Stimulated activated CD4-positive, alpha-beta T cell treated with anti-CD3 and anti-CD28 coated beads, Interleukin-1b, Interleukin-23, amount 100 ng/mL, for 48 hours (primary cell): ENCODE measurements at regions not wholly inside any gene's neighbourhood (a gene's known extent, or its start where the extent isn't known, plus 50 kb on each side); places are given as distances from the start of the nearest gene placed in this dataset.
"Not testable (repeated sequence)": the region's sequence is repeated elsewhere in the genome, so short reads cannot be mapped to it uniquely, and the experiment has no call there.

Experiments
- DNase-seq: peaks from one replicate; pipeline ENCODE4 v3.0.0-alpha.2; 2020

DNA sequence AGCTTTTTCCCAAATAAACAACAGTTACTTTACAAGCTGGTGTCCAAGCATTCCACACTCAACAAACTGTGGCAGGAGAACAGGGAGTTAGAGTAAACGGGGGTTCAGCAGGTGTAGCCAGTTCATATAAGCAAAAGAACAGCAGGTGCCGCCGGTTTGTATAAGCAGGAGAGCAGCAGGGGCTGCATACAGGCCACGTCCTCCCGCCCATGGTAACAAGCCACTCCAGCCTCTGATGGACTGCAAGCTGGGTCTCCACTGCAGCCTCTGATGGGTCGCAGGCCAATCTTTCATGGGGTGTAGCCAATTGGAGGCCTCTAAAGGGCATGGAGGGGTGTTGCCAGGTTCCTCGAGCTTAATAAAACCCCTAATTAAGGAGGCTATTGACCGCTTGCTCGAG is 189.3 kb downstream of the ANKRD30B start:
- DNase-seq, result no peak

DNA sequence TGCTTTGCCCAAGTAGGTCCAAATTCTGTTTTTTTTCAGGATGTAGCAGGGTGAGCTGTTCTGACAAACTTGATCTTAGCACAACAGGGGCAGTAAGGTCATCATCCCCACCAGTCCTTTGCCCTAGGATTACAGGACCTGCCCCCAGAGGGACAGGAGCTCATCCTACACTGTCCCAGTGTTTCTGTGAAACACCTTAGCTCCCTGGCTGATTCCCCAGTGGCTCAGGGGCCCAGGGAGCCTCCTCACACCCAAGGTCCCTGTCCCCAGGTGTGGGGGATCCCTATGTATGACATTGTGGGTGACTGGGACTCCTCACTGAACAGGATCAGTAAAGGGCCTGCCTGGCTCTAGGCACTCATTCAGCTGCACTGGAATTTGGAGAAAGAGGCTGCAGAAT is 191.2 kb downstream of the ANKRD30B start:
- DNase-seq, result no peak

DNA sequence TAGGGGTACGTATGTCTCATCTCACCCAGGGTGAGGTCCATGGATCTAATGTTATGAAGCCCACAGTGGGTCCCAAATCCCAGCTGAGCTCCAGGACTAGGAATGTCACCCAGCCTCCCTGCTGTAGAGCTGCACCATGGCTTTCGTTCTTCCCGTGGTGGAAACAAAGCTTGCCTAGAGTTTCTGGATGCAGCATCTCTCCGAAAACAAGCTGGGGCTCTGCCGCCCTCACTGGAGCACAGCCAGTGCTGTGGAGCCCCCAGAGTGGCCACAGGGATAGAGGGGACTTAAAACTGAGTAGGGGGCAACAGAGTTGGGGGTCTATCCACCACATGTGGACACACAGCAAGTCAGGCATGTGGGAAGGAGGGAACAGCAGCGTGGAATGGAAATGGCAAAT is 192.1 kb downstream of the ANKRD30B start:
- DNase-seq, result not testable (repeated sequence)

DNA sequence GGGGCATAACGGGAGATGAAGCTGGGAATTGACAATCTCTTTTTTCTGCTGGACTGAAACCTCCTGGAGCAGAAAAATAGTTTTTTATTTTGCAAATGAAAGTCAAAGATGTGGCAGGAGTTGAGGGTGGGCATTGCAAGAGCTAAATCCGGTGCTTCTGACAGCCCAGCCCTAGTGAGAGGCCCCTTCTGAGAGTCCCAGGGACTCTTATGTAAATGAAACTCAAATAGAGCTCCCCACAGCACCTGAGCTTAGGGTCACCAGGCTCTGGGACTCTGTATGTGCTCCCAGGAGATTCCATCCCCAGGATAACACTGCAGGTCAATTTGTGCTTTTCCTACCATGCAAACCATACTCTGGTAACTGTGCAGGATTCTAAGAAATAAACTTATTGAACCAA is 192.8 kb downstream of the ANKRD30B start:
- DNase-seq, result no peak

DNA sequence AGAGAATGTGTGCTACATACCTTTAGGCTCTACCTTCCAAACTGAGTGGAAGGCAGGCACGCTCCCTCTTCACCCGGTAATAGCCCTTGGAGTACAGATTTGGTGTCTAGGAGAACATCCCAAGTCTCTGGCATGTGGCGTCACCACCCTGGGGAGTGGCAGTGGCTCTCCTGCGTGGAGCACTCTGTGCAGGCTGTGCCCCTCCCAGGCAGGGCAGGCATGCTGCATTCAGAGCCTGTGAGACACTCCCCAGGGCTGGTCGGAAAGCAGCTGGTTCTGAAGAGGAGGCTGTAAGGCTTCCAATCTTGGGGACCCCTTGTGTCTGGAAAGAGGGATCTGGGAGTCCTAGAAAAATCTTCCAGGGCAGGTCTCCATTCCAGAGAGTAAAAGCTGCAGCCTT is 193.3 kb downstream of the ANKRD30B start:
- DNase-seq, result no peak

DNA sequence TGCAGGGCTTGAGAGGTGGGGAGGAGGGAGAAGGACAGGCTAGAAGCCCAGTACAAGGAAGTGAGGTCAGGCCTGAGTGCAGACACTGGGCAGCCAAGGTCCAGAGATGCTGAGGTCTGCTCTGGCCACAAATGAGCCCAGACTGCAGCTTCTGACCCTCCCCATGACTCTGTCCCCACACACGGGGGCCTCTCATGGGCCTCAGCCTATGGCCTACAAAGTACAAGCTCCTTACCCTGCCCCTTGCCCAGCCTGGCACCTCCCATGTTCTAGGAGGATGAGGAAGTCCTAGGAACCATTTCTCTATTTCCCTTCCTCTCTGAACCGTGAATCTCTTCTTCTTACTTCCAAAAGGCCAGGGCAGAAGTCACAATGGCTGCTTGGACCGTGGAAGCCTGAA is 193.8 kb downstream of the ANKRD30B start:
- DNase-seq, result no peak

DNA sequence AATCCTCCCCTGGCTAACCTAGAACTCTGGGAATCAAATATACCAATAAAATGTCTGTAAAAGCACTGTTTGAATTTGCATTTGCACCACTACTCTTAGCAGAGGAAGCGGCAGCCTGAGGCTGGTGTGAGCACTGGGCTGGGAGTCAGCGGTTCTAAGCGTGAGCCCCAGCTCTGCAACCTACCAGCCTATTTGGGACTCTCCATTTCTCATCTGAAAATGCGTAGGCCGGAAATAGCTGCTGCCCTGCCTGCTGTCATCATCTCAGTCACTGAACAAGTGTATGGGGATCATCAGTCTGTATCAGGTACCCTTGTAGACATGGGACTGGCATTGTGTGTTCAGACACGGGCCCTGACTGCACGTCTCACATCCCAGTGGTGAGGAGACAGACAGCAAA is 194.3 kb downstream of the ANKRD30B start:
- no peak for DNase-seq

DNA sequence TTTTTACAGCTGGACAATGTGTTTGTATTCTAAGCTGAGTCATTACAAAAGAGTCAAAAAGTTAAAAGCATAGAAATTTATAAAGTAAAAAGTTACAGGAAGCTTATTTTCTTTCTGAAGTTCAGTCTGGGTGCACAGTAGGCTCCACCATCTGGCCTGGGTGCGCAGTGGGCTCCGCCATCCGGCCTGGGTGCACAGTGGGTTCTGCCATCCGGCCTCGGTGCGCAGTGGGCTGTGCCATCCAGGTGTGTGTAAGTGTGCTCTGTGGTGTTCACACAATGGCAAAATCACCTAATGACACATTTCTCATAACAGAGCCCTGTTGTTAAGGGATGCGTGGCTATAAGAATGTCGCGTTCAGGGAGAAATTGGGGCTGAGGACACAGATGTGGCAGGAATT is 195.5 kb downstream of the ANKRD30B start:
- no peak for DNase-seq

DNA sequence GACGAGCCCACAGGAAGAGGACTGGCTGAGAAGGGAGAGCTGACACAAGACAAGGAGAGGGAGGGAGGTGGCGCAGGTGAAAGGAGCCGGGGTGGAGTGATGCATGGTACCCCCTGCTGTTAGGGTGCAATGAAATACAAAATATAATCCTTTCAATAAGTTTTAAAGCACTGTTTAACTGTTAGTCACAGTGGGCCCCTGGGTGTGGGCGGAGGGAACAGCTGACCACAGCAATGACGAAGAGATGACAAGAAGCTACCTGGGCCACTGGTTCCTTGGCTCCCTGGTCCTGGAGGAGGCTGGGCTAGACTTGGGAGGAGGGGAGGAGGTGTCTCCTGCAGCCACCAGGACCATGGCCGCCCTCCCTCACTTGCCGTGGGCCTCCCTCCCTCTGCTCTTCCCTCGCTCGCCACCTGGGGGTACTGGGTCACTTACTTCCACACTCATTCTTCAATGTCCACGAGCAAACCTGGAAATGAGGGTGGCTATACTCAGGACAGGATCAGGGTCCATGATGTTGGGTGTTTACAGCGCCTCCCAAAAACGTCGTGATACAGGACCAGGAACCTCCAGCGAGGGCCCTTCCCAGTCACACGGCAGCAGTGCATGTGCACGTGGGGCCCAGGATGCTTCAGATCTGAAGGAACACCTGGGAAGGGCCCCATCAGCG is 196.1 kb downstream of the ANKRD30B start:
- no peak for DNase-seq

DNA sequence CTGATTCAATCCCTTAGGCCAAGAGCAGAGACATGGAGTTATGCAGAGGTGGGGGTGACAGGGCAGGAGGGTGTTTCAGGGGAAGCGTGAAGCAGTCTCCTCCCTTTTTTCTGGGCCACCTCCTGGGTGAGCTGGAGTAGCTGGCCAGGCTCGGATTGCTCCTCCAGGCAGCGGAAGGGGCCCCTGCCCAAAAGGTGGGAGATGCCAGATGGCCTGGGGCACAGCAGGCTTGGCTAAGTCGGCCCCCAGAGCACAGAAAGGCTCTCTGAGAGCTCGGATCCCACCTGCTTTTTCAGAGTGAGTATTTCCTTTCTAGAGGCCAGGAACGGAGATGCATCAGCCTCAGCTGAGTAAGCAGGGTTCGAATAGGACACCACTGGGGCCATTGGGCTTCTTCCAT is 196.9 kb downstream of the ANKRD30B start:
- no peak for DNase-seq

DNA sequence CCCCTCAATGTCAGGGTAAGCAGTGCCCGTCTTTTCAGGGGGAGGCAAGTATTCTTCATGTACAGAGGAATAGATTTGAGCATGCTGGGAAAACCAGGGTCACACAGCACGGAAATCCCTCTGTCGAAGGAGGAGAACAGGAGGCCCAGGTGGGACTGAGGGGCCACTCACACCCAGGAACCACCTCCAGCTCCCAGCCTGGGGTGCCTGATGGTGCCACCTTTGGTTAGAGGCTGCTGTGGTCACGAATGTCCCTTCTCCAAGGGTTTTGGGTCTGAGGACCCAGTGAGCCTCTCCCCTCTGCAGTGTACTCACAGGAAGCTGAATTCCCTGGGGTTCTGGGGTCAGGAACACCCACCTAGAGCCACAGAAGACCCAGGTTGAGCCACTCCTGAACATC is 197.3 kb downstream of the ANKRD30B start:
- no peak for DNase-seq

DNA sequence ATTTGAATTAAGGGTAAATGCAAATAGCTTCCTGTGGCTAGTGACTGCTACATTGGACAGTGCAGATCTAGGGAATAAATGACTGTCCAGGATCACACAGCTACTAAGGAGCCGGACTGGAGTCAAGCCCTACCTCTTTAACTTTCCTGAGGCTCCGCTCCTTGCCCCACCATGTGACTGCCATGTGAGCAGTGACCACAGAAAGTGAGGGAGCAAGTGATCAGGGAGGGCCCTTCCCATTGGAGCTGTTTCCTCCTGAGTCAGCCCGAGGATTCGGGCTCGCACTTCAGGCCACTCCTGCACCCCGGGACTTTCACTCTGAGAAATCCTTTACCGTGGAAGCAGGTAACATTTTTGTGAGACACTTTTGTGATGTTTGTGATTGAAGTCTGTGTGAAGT is 198.0 kb downstream of the ANKRD30B start:
- no peak for DNase-seq

DNA sequence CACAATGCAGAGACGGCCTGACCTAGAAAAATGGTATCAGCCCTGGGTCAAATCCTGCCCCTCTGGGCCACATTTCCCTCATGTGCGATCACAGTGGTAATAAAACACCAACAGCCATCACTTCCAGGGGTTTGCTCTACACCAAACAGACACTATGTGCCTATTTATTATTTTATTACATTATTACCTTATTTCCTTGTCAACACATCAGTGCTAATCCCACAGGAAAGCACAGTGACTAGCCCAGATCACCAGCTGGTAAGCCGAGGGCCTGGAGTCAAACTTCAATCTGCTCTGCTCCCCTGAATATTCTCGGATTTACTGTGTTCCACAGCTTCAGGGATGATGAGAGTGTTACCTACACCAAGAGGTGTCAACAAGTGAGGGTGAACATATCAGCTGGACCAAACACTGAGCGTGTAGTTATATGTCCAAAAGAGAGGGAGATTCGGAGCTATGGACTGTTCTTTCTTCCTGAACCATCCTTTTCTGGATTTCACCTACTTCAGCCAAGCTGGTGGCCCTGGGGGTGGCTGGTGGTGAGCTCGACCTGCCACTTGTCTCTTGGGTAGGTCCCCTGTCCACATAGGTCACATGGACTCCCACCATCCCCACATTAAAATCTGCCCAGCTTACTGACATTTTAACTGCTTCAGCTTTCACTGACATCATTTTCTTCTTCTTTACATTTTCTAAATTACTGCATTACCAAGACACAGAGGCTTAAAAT is 198.9 kb downstream of the ANKRD30B start:
- DNase-seq, result not testable (repeated sequence)

DNA sequence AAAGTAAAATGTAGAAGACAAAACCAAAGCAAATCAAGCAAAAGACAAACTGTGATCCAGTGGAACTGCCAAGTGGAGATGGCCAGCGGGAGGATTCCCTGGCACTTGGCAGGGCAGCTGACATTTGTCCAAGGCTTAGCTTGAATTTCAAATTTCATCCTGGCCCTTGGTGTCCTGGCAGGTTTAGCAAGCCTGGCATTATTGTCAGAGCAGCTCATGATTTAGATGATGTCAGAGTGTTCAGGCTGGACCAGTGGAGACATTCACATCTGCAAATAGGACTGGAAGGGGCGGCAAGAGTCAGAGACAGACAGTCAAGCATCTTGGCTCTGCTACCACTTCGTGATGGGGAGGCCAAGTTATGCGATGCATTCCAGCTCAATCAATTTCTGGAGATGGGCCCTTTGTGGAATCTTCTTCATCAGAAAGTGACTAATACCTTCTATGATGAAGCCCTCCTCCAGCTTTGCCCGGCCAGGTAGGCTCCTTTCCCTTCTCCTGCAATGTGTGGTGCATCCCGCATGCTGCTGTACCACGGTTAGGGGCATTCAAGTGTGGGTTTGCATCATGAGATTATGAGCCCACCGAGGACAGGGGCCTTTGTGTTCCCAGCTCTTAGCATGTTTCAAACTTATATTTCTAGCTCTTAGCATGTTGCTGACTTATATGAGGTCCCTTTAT is 199.7 kb downstream of the ANKRD30B start:
- no peak for DNase-seq

DNA sequence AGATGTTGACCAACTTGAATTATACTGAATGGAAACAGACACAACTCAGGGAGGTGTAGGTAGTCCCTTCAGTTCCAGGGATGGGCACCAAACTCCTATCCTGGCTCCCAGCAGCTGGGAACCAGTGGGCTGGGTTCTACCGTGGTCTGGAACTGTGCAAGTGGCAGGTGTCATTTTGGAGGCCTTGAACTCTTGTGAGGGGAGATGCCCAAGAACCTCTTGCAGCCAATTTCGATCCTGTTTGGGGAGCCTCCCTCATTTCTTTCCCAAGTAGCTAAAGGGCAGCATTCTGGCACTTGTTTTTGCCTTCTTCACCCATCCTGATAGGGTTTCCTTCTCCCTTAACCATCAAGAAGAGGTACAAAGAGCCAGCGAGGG is 200.2 kb downstream of the ANKRD30B start:
- DNase-seq, result no peak

DNA sequence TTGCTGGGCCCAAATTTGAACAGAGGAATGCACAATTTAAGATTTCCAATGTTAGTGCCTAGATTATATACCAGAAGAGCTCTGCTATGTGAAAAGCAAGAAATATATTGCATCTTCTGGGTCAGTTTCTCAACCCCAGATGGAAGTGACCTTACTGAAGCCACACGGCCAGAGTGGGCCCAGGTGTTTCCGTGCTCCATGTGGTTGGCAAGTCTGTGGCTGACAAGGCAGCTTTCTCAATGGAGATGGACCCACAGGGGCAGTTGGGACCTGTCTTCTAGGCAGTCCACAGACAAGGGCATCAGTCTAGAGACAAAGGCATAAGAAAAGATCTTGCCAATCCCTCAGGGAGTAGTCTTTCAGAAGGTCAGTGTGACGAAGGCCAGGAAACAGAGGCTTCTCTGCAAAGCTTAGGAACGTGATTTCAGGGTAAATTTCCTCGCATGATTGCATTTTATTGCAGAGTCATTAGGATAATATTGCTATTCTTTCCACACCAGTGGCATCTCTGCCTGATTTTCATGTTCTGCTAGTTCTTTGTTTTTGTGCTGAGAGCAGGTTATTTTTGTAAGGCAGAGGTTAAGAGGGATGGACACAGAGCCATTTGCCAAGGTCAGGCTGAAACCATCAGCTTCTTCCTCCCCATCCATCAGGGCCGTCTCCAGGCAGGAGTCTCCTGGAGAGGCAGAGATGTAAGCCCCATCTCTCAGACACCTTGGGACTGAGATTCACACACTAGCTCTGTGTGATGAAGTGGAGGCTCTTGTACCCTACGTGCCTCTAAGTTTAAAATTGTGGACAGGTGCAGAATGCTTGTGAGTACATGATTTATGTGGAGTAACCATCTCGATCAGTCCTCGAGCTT is 202.1 kb downstream of the ANKRD30B start:
- no peak for DNase-seq

DNA sequence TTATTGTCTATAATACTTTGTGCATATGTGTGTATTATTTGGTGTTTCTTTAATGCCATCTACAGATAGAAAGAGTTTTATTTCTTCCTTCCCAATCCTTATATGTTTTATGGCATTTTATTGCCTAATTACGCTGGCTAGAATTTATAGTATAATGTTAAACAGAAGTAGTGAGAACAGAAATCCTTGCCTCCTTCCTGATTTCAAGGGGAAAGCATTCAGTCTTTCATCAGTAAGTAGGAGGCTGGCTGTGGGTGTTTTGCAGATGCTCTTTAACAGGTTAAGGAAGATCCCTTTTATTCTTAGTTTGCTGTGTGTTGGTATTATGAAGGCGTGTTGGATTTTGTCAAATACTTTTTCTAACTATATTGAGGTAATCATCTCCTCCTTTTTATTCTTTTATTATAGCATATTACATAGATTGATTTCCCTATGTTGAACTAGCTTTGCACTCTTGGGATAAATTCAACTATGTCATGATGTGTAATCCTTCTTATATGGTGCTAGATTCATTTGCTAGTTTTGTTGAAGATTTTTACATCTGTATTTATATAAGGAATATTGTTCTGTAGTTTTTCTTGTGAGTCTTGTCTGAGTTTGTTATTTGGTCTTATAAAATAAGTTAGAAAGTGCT is 204.6 kb downstream of the ANKRD30B start:
- not testable (repeated sequence) for DNase-seq

DNA sequence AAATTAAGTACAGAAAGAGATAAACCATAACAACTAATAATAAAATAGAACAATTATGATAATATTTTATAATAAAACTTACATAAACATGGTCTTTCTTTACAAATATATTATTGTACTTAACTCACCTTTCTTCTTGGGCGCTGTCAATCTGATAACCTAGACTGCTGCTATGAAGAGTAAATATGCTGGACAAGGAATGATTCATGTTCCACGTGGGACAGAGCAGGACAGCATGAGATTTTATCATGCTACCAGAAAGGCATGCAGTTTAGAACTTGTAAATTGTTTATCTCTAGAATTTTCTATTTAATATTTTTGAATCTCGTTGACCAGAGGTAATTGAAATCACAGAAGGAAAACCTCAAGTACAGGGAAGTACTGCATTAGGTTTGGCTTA is 210.7 kb downstream of the ANKRD30B start:
- no peak for DNase-seq

DNA sequence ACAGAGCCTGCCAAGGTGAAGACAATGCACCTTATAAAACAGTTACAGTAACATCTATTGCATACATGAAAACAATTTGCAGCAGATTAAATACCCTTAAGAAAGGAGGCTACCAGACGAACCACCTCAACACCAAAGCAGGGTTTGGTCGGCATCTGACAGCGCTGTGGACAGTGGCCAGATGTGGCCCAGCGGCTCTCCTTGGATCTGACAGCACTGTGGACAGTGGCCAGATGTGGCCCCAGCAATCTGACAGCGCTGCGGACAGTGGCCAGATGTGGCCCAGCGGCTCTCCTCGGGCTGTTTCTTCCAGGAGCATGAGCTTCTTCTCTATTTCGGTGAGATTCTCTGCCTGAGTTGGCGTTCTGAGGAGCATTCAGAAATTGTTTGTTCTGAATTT is 211.6 kb downstream of the ANKRD30B start:
- DNase-seq, result no peak

DNA sequence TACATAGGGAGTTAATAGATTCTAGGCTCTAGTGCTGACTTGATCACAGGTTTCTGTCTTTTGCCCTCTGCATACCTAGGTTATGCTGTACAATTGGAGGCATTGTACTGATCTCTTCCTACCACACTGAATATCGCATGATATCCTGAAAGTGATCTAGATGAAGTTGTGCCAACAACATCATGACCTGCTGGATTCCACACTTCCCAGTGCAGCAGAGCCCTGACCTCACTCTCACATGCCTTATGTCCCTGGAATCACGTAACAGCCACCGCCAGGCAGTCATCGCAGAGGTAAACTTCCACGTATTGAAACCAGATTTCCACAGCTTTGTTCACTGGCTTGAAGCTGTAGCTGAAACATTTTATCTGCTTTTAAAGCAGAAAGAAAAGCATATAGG is 214.0 kb downstream of the ANKRD30B start:
- no peak for DNase-seq

DNA sequence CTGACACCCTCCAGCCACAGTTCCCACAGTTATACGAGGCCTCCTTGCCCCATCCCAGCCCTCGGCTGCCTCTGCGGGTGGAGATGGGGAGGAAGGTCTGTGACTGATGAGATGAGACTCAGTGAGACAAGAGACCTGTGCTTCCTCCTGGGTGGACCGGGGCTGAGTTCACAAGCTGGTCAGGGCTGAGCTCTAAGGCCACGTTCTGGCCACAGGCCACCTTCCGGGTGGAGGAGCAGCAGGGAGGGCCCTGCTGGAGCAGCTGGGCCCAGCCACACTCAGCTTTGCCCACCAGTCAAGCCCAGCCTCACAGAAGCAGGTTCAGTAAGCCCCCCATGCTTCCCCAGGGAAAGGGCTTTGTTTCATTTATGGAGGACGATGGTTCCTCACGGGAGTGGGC is 214.7 kb downstream of the ANKRD30B start:
- no peak for DNase-seq

DNA sequence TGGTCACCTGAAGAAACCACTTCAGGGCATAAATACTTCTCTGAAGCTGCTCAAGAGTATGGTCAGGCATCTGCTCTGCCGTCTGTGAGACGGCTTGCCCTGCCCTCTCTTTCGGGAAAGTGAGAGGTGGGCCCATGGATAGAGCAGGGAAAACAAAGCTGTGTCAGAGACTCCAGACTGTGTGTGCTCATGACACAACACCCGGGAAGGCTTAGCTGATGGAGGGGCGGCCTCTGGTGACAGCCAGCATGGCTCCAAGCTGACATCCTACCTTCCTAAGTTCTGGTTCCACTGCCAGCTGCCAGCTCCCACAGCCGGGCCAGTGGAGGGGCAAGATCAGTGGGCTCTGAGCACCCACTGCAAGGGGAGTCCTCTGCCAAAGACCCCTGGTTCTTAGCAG is 215.3 kb downstream of the ANKRD30B start:
- DNase-seq, result no peak

DNA sequence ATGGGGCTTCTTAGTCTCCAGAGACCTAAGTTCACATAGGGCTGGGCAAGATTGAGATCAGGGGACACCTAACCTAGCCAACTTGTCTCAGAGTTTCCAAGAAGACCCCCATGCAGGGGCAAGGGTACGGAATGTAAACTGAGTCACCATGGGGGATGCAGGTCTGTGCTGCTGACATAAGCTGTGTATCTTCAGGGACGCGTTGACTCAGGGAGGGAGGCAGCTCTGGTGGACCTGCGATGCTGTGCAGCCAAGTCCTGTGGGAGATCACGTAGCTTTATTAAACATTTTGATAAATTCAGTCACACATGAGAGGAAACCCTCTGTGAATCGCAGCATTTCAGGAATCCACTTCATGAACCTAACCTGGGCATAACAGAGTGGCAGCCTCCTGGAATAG is 216.0 kb downstream of the ANKRD30B start:
- DNase-seq, result no peak
